Neural cell (in vitro differentiated cells): ENCODE measurements at regions not wholly inside any gene's neighbourhood (a gene's known extent, or its start where the extent isn't known, plus 50 kb on each side); places are given as distances from the start of the nearest gene placed in this dataset.

Experiments
- EP300 ChIP-seq: fragments of 450-650 bp; conservative IDR thresholded peaks from 2 replicates; pipeline ENCODE4 v1.6.1; 2014; ENCODE audit warnings: antibody characterized with exemption, mild to moderate bottlenecking, moderate library complexity; ENCODE audit not compliant: poor library complexity, severe bottlenecking
- MXI1 ChIP-seq: fragments of 450-650 bp; conservative IDR thresholded peaks from 2 replicates; pipeline ENCODE4 v1.6.1; 2014; ENCODE audit warnings: antibody characterized with exemption, mild to moderate bottlenecking; ENCODE audit not compliant: poor library complexity, severe bottlenecking
- POLR2AphosphoS5 ChIP-seq: IDR thresholded peaks from 2 replicates; pipeline ENCODE4 v1.6.1; 2012
- RAD21 ChIP-seq: fragments of 450-650 bp; conservative IDR thresholded peaks from 2 replicates; pipeline ENCODE4 v1.6.1; 2014; ENCODE audit warnings: antibody characterized with exemption, mild to moderate bottlenecking, moderate library complexity
- TAF1 ChIP-seq: IDR thresholded peaks from 2 replicates; pipeline ENCODE4 v1.6.1; 2012; ENCODE audit warnings: low read depth
- TF ChIP-seq, protein P1 (sequence below): fragments of 450-650 bp; IDR thresholded peaks from 2 replicates; pipeline ENCODE4 v1.5.1; 2014; ENCODE audit warnings: antibody characterized with exemption, mild to moderate bottlenecking, moderate library complexity; ENCODE audit not compliant: poor library complexity, severe bottlenecking
- TF ChIP-seq, protein P2 (sequence below): IDR thresholded peaks from 2 replicates; pipeline ENCODE4 v1.6.1; 2012; ENCODE audit warnings: borderline replicate concordance

DNA sequence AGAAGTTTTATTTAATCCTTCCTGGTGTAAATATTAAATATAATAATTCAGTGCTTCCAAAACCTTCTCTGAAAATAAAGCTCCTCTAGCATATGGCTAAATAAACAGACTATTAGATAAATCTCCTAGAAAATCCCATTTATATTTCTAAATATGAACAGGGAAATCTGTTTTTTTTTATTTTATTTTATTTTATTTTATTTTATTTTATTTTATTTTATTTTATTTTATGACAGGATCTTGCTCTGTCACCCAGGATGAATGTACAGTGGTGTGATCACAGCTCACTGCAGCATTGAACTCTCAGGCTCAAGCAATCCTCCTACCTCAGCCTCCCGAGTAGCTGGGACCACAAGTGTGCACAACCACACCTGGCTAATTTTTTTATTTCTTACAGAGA is 673.5 kb downstream of the IRS1 start:
- TF ChIP-seq, protein P1, sequence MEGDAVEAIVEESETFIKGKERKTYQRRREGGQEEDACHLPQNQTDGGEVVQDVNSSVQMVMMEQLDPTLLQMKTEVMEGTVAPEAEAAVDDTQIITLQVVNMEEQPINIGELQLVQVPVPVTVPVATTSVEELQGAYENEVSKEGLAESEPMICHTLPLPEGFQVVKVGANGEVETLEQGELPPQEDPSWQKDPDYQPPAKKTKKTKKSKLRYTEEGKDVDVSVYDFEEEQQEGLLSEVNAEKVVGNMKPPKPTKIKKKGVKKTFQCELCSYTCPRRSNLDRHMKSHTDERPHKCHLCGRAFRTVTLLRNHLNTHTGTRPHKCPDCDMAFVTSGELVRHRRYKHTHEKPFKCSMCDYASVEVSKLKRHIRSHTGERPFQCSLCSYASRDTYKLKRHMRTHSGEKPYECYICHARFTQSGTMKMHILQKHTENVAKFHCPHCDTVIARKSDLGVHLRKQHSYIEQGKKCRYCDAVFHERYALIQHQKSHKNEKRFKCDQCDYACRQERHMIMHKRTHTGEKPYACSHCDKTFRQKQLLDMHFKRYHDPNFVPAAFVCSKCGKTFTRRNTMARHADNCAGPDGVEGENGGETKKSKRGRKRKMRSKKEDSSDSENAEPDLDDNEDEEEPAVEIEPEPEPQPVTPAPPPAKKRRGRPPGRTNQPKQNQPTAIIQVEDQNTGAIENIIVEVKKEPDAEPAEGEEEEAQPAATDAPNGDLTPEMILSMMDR, result no peak
- no peak for TF ChIP-seq POLR2AphosphoS5
- TF ChIP-seq, protein P2, sequence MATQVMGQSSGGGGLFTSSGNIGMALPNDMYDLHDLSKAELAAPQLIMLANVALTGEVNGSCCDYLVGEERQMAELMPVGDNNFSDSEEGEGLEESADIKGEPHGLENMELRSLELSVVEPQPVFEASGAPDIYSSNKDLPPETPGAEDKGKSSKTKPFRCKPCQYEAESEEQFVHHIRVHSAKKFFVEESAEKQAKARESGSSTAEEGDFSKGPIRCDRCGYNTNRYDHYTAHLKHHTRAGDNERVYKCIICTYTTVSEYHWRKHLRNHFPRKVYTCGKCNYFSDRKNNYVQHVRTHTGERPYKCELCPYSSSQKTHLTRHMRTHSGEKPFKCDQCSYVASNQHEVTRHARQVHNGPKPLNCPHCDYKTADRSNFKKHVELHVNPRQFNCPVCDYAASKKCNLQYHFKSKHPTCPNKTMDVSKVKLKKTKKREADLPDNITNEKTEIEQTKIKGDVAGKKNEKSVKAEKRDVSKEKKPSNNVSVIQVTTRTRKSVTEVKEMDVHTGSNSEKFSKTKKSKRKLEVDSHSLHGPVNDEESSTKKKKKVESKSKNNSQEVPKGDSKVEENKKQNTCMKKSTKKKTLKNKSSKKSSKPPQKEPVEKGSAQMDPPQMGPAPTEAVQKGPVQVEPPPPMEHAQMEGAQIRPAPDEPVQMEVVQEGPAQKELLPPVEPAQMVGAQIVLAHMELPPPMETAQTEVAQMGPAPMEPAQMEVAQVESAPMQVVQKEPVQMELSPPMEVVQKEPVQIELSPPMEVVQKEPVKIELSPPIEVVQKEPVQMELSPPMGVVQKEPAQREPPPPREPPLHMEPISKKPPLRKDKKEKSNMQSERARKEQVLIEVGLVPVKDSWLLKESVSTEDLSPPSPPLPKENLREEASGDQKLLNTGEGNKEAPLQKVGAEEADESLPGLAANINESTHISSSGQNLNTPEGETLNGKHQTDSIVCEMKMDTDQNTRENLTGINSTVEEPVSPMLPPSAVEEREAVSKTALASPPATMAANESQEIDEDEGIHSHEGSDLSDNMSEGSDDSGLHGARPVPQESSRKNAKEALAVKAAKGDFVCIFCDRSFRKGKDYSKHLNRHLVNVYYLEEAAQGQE, result no peak
- TF ChIP-seq TAF1, result no peak
- TF ChIP-seq EP300, result no peak
- no peak for TF ChIP-seq RAD21
- TF ChIP-seq MXI1, result no peak
